Right atrium auricular region (tissue), 2 donors: ENCODE measurements at regions not wholly inside any gene's neighbourhood (a gene's known extent, or its start where the extent isn't known, plus 50 kb on each side); places are given as distances from the start of the nearest gene placed in this dataset.

Experiments
- DNase-seq: peaks from one replicate; pipeline ENCODE4 v3.0.0-alpha.2; 2019; ENCODE audit warnings: low spot score
- H3K27ac ChIP-seq, 2 donors: fragments of 200-600 bp; sonication (generic); 1 replicate in 1 of 2; 2 replicates in 1 of 2; pipeline ENCODE4 v1.5.1; 2016 to 2019
- H3K27me3 ChIP-seq, 2 donors: fragments of 200-600 bp; sonication (generic); one replicate each; pipeline versions ENCODE4 v1.5.1 to v1.6.0; 2017 to 2019
- H3K36me3 ChIP-seq: fragments of 200-600 bp; sonication (generic); one replicate; pipeline ENCODE4 v1.5.1; 2016
- H3K4me1 ChIP-seq, 2 donors: fragments of 200-600 bp; sonication (generic); one replicate each; pipeline versions ENCODE4 v1.5.1 to v1.6.0; 2017 to 2019
- H3K4me3 ChIP-seq, 2 donors: fragments of 200-600 bp; sonication (generic); 1 replicate in 1 of 2; 2 replicates in 1 of 2; pipeline ENCODE4 v1.5.1; 2017 to 2019; ENCODE audit warnings: mild to moderate bottlenecking in 1 of 2, moderate library complexity in 1 of 2
- H3K9me3 ChIP-seq, 2 donors: fragments of 200-600 bp; sonication (generic); one replicate each; pipeline ENCODE4 v1.5.1; 2019
- TF ChIP-seq, protein P1 (sequence below), 2 donors: fragments of 200-600 bp; sonication (generic); IDR thresholded peaks; one replicate each; pipeline ENCODE4 v1.5.1; 2019; ENCODE audit warnings: antibody characterized with exemption in 2 of 2

DNA sequence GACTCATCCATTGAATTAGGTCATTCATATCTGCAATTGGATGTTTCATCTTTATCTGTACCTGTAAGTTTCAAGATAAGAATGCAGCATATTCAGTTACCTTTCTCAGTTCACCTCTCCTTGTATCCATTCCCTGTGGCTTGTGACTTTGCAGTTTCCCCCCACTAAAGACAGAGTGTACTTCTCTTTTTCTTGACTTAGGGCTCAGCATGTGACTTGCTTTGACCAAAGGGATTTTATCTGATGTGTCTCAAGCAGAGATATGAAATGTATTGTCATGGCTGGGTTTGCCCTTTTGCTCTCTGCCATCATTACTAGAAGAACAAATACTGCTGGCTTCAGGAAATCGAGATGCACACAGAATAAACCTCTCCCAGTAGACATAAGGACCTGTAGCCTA, 754.8 kb downstream of the ADGRL2 start:
- Histone ChIP-seq H3K4me3 (no peak overlapping the region), H3K27ac (no peak overlapping the region), H3K4me1 (no peaks in the 10 kb centered on the region), H3K36me3 (no peaks in the 10 kb centered on the region), H3K27me3 (no peaks in the 10 kb centered on the region), H3K9me3 (no peaks in the 10 kb centered on the region)
- TF ChIP-seq, protein P1, sequence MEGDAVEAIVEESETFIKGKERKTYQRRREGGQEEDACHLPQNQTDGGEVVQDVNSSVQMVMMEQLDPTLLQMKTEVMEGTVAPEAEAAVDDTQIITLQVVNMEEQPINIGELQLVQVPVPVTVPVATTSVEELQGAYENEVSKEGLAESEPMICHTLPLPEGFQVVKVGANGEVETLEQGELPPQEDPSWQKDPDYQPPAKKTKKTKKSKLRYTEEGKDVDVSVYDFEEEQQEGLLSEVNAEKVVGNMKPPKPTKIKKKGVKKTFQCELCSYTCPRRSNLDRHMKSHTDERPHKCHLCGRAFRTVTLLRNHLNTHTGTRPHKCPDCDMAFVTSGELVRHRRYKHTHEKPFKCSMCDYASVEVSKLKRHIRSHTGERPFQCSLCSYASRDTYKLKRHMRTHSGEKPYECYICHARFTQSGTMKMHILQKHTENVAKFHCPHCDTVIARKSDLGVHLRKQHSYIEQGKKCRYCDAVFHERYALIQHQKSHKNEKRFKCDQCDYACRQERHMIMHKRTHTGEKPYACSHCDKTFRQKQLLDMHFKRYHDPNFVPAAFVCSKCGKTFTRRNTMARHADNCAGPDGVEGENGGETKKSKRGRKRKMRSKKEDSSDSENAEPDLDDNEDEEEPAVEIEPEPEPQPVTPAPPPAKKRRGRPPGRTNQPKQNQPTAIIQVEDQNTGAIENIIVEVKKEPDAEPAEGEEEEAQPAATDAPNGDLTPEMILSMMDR (IDR thresholded peaks at IDR 0.05): no peak
- DNase-seq: no peak

DNA sequence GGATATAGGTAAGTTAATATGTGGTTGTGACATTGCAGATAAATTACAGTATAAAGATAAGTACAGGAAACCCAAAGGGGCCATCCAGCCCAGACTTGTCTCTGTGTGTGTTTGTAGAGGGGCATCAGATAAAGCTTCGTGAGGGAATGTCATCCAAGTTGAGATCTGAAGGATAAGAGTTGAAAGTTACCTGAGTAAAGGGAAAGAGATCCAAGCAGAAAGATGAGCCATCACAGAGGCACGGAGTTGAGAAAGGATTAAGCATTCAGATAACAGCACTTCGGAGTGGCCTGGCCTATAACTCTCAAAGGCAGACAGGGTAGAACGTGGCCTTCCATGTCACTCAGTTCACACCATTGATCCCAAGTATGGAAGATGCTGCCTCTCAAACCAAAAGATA, 749.1 kb downstream of the ADGRL2 start:
- Histone ChIP-seq H3K9me3 (peaks cover 0 to 3% of the 10 kb centered on the region in 2 donors), H3K4me1 (no peaks in the 10 kb centered on the region), H3K4me3 (no peak overlapping the region), H3K36me3 (no peaks in the 10 kb centered on the region), H3K27ac (no peak overlapping the region), H3K27me3 (no peaks in the 10 kb centered on the region)
- no peak for DNase-seq
- TF ChIP-seq, protein P1 (IDR thresholded peaks at IDR 0.05): no peak

GRCh38 chr1:82542766-82543165, 742.0 kb downstream of the ADGRL2 start:
- Histone ChIP-seq H3K27me3 (no peaks in the 10 kb centered on the region), H3K36me3 (no peaks in the 10 kb centered on the region), H3K9me3 (peaks cover 0 to 30% of the 10 kb centered on the region in 2 donors), H3K27ac (no peak overlapping the region), H3K4me3 (no peak overlapping the region), H3K4me1 (no peaks in the 10 kb centered on the region)
- no peak for DNase-seq
- TF ChIP-seq, protein P1 (IDR thresholded peaks at IDR 0.05): no peak

GRCh38 chr1:82542141-82542540, 741.4 kb downstream of the ADGRL2 start:
- DNase-seq: no peak
- Histone ChIP-seq H3K9me3 (peaks cover 0 to 30% of the 10 kb centered on the region in 2 donors), H3K4me1 (no peaks in the 10 kb centered on the region), H3K4me3 (no peak overlapping the region), H3K27me3 (no peaks in the 10 kb centered on the region), H3K36me3 (no peaks in the 10 kb centered on the region), H3K27ac (no peak overlapping the region)
- TF ChIP-seq, protein P1 (IDR thresholded peaks at IDR 0.05): no peak

DNA sequence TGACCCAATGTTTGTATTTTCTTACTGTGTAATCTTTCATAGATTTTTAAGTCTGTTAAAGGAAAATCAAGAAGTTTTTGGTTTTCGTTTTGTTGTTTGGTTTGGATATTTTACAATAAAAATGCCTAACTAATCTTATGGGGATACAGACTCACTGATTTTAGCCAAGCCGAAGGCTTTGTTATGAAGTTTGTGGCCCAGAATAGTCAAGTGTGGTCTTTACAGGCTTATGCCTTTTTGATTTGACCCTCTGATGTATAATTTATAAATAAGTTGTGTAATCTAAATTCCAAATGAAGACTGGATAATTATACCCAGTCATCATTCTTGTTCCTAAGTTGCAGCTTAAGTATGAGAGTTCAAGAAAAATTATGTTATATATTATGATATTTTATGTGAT, 739.3 kb downstream of the ADGRL2 start:
- TF ChIP-seq, protein P1 (IDR thresholded peaks at IDR 0.05): no peak
- Histone ChIP-seq H3K36me3 (no peaks in the 10 kb centered on the region), H3K4me1 (no peaks in the 10 kb centered on the region), H3K9me3 (peaks cover 0 to 29% of the 10 kb centered on the region in 2 donors), H3K27ac (no peak overlapping the region), H3K4me3 (no peak overlapping the region), H3K27me3 (no peaks in the 10 kb centered on the region)
- no peak for DNase-seq

GRCh38 chr1:82538876-82539275, 738.1 kb downstream of the ADGRL2 start:
- Histone ChIP-seq H3K36me3 (no peaks in the 10 kb centered on the region), H3K9me3 (peaks cover 0 to 18% of the 10 kb centered on the region in 2 donors), H3K4me1 (no peaks in the 10 kb centered on the region), H3K27me3 (no peaks in the 10 kb centered on the region), H3K4me3 (no peak overlapping the region), H3K27ac (no peak overlapping the region)
- TF ChIP-seq, protein P1 (IDR thresholded peaks at IDR 0.05): no peak
- no peak for DNase-seq
